HepG2 (cell line): ENCODE measurements at regions not wholly inside any gene's neighbourhood (a gene's known extent, or its start where the extent isn't known, plus 50 kb on each side); places are given as distances from the start of the nearest gene placed in this dataset.
"Not testable (repeated sequence)": the region's sequence is repeated elsewhere in the genome, so short reads cannot be mapped to it uniquely, and the experiment has no call there.

Experiments used
- ATAC-seq: fragments of 200-7000 bp; cut with Tn5 transposase; 3 replicates; pipeline ENCODE4 v1.9.1; 2020; ENCODE audit warnings: mild to moderate bottlenecking, moderate library complexity
- BruUV-seq: library from RNA; stranded (reverse); fragments of 400-500 nt; replicated peaks from 2 replicates; lab custom pipeline; 2021; lab: Mats Ljungman, UMichigan
- CTCF ChIA-PET: fragments of 300-600 bp; formaldehyde crosslinking; extraction: SDS; loops from one replicate; lab custom pipeline; 2021; ENCODE audit warnings: low total read pairs, inconsistent platforms, low intra/inter-chr PET ratio; lab: Yijun Ruan, JAX
- POLR2A ChIA-PET: fragments of 350-600 bp; sonication (Branson Sonifier 250); formaldehyde crosslinking; loops from one replicate; lab custom pipeline; 2020; ENCODE audit warnings: antibody characterized with exemption, inconsistent platforms; lab: Yijun Ruan, JAX
- DNase-seq: peaks from one replicate; pipeline ENCODE4 v3.0.0-alpha.2; 2015; ENCODE audit warnings: low spot score
- FAIRE-seq: peaks from 3 replicates; lab custom pipeline; 2011; peaks lifted over from hg19 to GRCh38; lab: Jason Lieb, UNC
- H2AFZ ChIP-seq: one replicate; pipeline ENCODE4 v1.6.1; 2011; ENCODE audit warnings: low read length, inconsistent platforms
- H3K27ac ChIP-seq: fragments of 300-600 bp; 3 replicates; pipeline ENCODE4 v1.8.0; 2011; ENCODE audit warnings: mixed run types, mild to moderate bottlenecking, mixed read lengths, low read length, inconsistent platforms; ENCODE audit not compliant: insufficient read depth; ENCODE audit errors: extremely low read length
- H3K27me3 ChIP-seq, 2 experiments: fragments of 200-600 bp in 1 of 2; 2 replicates in 1 of 2; 3 replicates in 1 of 2; pipeline versions ENCODE4 v1.6.0 to v1.8.0; 2011; ENCODE audit warnings: low read length in 2 of 2, mild to moderate bottlenecking in 2 of 2, moderate library complexity in 2 of 2, inconsistent platforms in 1 of 2; ENCODE audit not compliant: insufficient read depth in 2 of 2, control insufficient read depth in 1 of 2
- H3K36me3 ChIP-seq, 2 experiments: fragments of 200-600 bp in 1 of 2; replicated peaks in 1 of 2; 2 replicates in 1 of 2; 3 replicates in 1 of 2; pipeline versions ENCODE4 v1.5.1 to v1.8.0; 2011; ENCODE audit warnings: low read length in 2 of 2, inconsistent platforms in 1 of 2; ENCODE audit not compliant: insufficient read depth in 2 of 2, control insufficient read depth in 1 of 2
- H3K4me1 ChIP-seq: 2 replicates; pipeline ENCODE4 v1.5.1; 2012; ENCODE audit warnings: low read length, inconsistent platforms; ENCODE audit not compliant: insufficient read depth
- H3K4me2 ChIP-seq: 2 replicates; pipeline ENCODE4 v1.6.0; 2011; ENCODE audit warnings: low read depth, low read length, inconsistent platforms
- H3K4me3 ChIP-seq, 3 experiments: fragments of 200-600 bp in 1 of 3; sonication (generic), shearing (Covaris generic) in 1 of 3; replicated peaks in 1 of 3; 2 replicates each; pipeline ENCODE4 v1.5.1; 2011 to 2016; ENCODE audit warnings: low read length in 3 of 3, inconsistent platforms in 2 of 3, low read depth in 2 of 3, mild to moderate bottlenecking in 2 of 3, control low read depth in 1 of 3, mixed read lengths in 1 of 3; ENCODE audit not compliant: insufficient read depth in 1 of 3
- H3K79me2 ChIP-seq: one replicate; pipeline ENCODE4 v1.6.1; 2011; ENCODE audit warnings: low read length, inconsistent platforms; ENCODE audit not compliant: insufficient read depth
- H3K9ac ChIP-seq: 2 replicates; pipeline ENCODE4 v1.6.0; 2011; ENCODE audit warnings: mild to moderate bottlenecking, low read depth, low read length, inconsistent platforms; ENCODE audit not compliant: insufficient read depth
- H3K9me3 ChIP-seq: 2 replicates; pipeline ENCODE4 v1.5.1; 2012; ENCODE audit warnings: mild to moderate bottlenecking, low read length
- H4K20me1 ChIP-seq: 2 replicates; pipeline ENCODE4 v1.6.0; 2011; ENCODE audit warnings: inconsistent platforms, mild to moderate bottlenecking, low read length, moderate library complexity; ENCODE audit not compliant: insufficient read depth
- LCORL ChIP-seq, 2 experiments: fragments of 450-650 bp in 1 of 2; sonication (generic) in 1 of 2; formaldehyde crosslinking in 1 of 2; IDR thresholded peaks; 2 replicates each; pipeline versions ENCODE4 v1.5.0 to v1.6.1; 2017 to 2020; ENCODE audit warnings: antibody characterized with exemption in 1 of 2, missing genetic modification reagents in 1 of 2
- ZFP36L1 ChIP-seq: sonication (generic); formaldehyde crosslinking; IDR thresholded peaks from 2 replicates; pipeline ENCODE4 v1.8.0; 2022; ENCODE audit warnings: mild to moderate bottlenecking, missing genetic modification reagents, moderate library complexity
- WGBS: methylation state at CpG from one replicate; pipeline ENCODE4 v1.1.6; 2017; ENCODE audit warnings: low lambda C conversion rate; 5-methylcytosine and 5-hydroxymethylcytosine counted together
- in situ Hi-C: cut with HindIII; loops from 2 replicates; pipeline ENCODE4 v1.10.0; 2017; ENCODE audit warnings: low pct_unique_long_range_greater_than_20kb; ENCODE audit not compliant: extremely low pct_ligation_motif_present
- intact Hi-C: fragments of 100-400 bp; cut with micrococcal nuclease; formaldehyde crosslinking; loops from one replicate; pipeline ENCODE4 v1.10.0; 2022; ENCODE audit not compliant: unreplicated experiment
- small RNA-seq, 3 experiments: library from RNA; depleted of rRNA; stranded (forward); fragments of <200 nt; gene quantifications; one replicate each; pipeline ENCODE3, GENCODE V24; 2012; ENCODE audit warnings: low read depth in 2 of 3, low replicate concordance in 1 of 3; ENCODE audit not compliant: insufficient read length in 3 of 3, insufficient read depth in 2 of 3

GRCh38 chr6:61538801-61539200, 747.2 kb downstream of the KHDRBS2 start:
- ATAC-seq, result no peak
- no peak for TF ChIP-seq ZFP36L1 (CRISPR knock-in tag)
- DNase-seq, result no peak
- H3K4me3 ChIP-seq, result no peak overlapping the region
- CTCF ChIA-PET, result no interaction called here
- H3K27me3 ChIP-seq, result no peaks in the 10 kb centered on the region; a peak in 1 of 5 replicates
- no peak for FAIRE-seq
- no peaks in the 10 kb centered on the region for H3K4me1 ChIP-seq
- H3K36me3 ChIP-seq, result no peaks in the 10 kb centered on the region
- no peak overlapping the region for H2AFZ ChIP-seq
- peaks cover 94% of the 10 kb centered on the region for H3K9me3 ChIP-seq
- H3K27ac ChIP-seq, result no peak overlapping the region
- H3K79me2 ChIP-seq, result no peaks in the 10 kb centered on the region
- no peak overlapping the region for H3K4me2 ChIP-seq
- in situ Hi-C loops (no loop called here), intact Hi-C loops (no loop called here)
- POLR2A ChIA-PET, result no interaction called here
- no TSS peak for BruUV-seq
- WGBS, result 2% methylated on average over 3 of the region's 3 CpGs
- H4K20me1 ChIP-seq, result no peaks in the 10 kb centered on the region
- H3K9ac ChIP-seq, result no peak overlapping the region

GRCh38 chr6:61532749-61533148, 753.3 kb downstream of the KHDRBS2 start:
- H4K20me1 ChIP-seq; POLR2A ChIA-PET; H3K4me2 ChIP-seq; H3K79me2 ChIP-seq; H2AFZ ChIP-seq; H3K36me3 ChIP-seq; FAIRE-seq; DNase-seq; intact Hi-C loops; in situ Hi-C loops; H3K4me3 ChIP-seq; BruUV-seq; CTCF ChIA-PET; ATAC-seq; H3K9ac ChIP-seq; H3K27ac ChIP-seq; H3K27me3 ChIP-seq; H3K4me1 ChIP-seq; TF ChIP-seq LCORL (CRISPR knock-in tag; IDR thresholded peaks at IDR 0.05): not testable (repeated sequence)
- 5% methylated on average over 2 of the region's 2 CpGs for WGBS
- TF ChIP-seq LCORL (IDR thresholded peaks at IDR 0.05), result peak; percentile 90
- peaks cover 98% of the 10 kb centered on the region for H3K9me3 ChIP-seq

Small RNA genes lying in the stretch of these regions (small RNA-seq; reads per million reads assigned to genes)
- 0 reads per million in 3 experiments for gene MTRNR2L9
